IMR-90 (cell line): ENCODE measurements at regions not wholly inside any gene's neighbourhood (a gene's known extent, or its start where the extent isn't known, plus 50 kb on each side); places are given as distances from the start of the nearest gene placed in this dataset.
"Not testable (repeated sequence)": the region's sequence is repeated elsewhere in the genome, so short reads cannot be mapped to it uniquely, and the experiment has no call there.

Source experiments
- ATAC-seq: fragments of 200-7000 bp; cut with Tn5 transposase; 2 replicates; pipeline ENCODE4 v1.9.1; 2020; ENCODE audit warnings: low read depth, mild to moderate bottlenecking, moderate library complexity
- BruUV-seq: library from RNA; stranded (reverse); fragments of 400-500 nt; replicated peaks from 2 replicates; lab custom pipeline; 2021; lab: Mats Ljungman, UMichigan
- CTCF ChIA-PET: fragments of 300-600 bp; formaldehyde crosslinking; extraction: SDS; loops from one replicate; lab custom pipeline; 2021; ENCODE audit warnings: antibody characterized with exemption; lab: Yijun Ruan, JAX
- POLR2A ChIA-PET: fragments of 300-600 bp; sonication (Branson Sonifier 250); formaldehyde crosslinking; loops from one replicate; lab custom pipeline; 2022; ENCODE audit warnings: antibody characterized with exemption; ENCODE audit not compliant: unreplicated experiment; lab: Charles Lee
- DNase-seq: peaks from one replicate; pipeline ENCODE4 v3.0.0; 2013
- H2AFZ ChIP-seq: replicated peaks from 2 replicates; pipeline ENCODE3; 2013; ENCODE audit warnings: low read length, mild to moderate bottlenecking; ENCODE audit not compliant: poor library complexity
- H2AK5ac ChIP-seq: 2 replicates; pipeline ENCODE4 v1.6.1; 2013; ENCODE audit warnings: low read depth, low read length, inconsistent platforms
- H2AK9ac ChIP-seq: replicated peaks from 2 replicates; pipeline ENCODE3; 2013; ENCODE audit warnings: mild to moderate bottlenecking, low read depth, low read length, moderate library complexity; ENCODE audit not compliant: poor library complexity
- H2BK120ac ChIP-seq: 2 replicates; pipeline ENCODE4 v1.6.1; 2013; ENCODE audit warnings: low read depth, low read length, inconsistent platforms
- H2BK15ac ChIP-seq: 3 replicates; pipeline ENCODE4 v1.6.1; 2013; ENCODE audit warnings: low read depth, low read length, inconsistent platforms
- H2BK20ac ChIP-seq: 2 replicates; pipeline ENCODE4 v1.6.1; 2013; ENCODE audit warnings: low read depth, mild to moderate bottlenecking, inconsistent platforms, low read length, moderate library complexity
- H2BK5ac ChIP-seq: 2 replicates; pipeline ENCODE4 v1.6.1; 2013; ENCODE audit warnings: mild to moderate bottlenecking, low read depth, low read length, inconsistent platforms; ENCODE audit not compliant: poor library complexity, severe bottlenecking
- H3K14ac ChIP-seq: replicated peaks from 2 replicates; pipeline ENCODE4 v1.6.1; 2013; ENCODE audit warnings: low read depth, low read length, inconsistent platforms
- H3K18ac ChIP-seq: 2 replicates; pipeline ENCODE4 v1.6.1; 2013; ENCODE audit warnings: low read depth, low read length, control low read depth
- H3K23ac ChIP-seq: 2 replicates; pipeline ENCODE4 v1.6.1; 2013; ENCODE audit warnings: low read depth, low read length, inconsistent platforms
- H3K27ac ChIP-seq: 2 replicates; pipeline ENCODE4 v1.5.1; 2013; ENCODE audit warnings: mild to moderate bottlenecking, control low read depth, low read length; ENCODE audit not compliant: insufficient read depth
- H3K27me3 ChIP-seq: 2 replicates; pipeline ENCODE4 v1.6.1; 2013; ENCODE audit warnings: low read length; ENCODE audit not compliant: control insufficient read depth, insufficient read depth
- H3K36me3 ChIP-seq: 2 replicates; pipeline ENCODE4 v1.6.1; 2013; ENCODE audit warnings: low read length, mixed read lengths; ENCODE audit not compliant: control insufficient read depth, insufficient read depth
- H3K4ac ChIP-seq: 2 replicates; pipeline ENCODE4 v1.6.1; 2013; ENCODE audit warnings: low read depth, low read length, inconsistent platforms
- H3K4me1 ChIP-seq: 2 replicates; pipeline ENCODE4 v1.6.1; 2013; ENCODE audit warnings: low read length, mixed read lengths; ENCODE audit not compliant: control insufficient read depth, insufficient read depth
- H3K4me2 ChIP-seq: 2 replicates; pipeline ENCODE4 v1.6.1; 2013; ENCODE audit warnings: low read depth, mild to moderate bottlenecking, control low read depth, low read length, moderate library complexity
- H3K4me3 ChIP-seq: 2 replicates; pipeline ENCODE4 v1.5.1; 2013; ENCODE audit warnings: low read depth, mild to moderate bottlenecking, control low read depth, low read length, moderate library complexity; ENCODE audit not compliant: insufficient read depth
- H3K56ac ChIP-seq: 2 replicates; pipeline ENCODE4 v1.6.1; 2013; ENCODE audit warnings: low read length, inconsistent platforms; ENCODE audit not compliant: insufficient read depth; ENCODE audit errors: extremely low read depth
- H3K79me1 ChIP-seq, 2 experiments: 2 replicates each; pipeline ENCODE4 v1.6.1; 2013; ENCODE audit warnings: low read length in 2 of 2, inconsistent platforms in 1 of 2, low read depth in 1 of 2
- H3K9ac ChIP-seq: 2 replicates; pipeline ENCODE4 v1.6.1; 2013; ENCODE audit warnings: low read depth, low read length, control low read depth
- H3K9me1 ChIP-seq: 2 replicates; pipeline ENCODE4 v1.6.1; 2013; ENCODE audit warnings: low read length, inconsistent platforms; ENCODE audit not compliant: insufficient read depth
- H3K9me3 ChIP-seq: 2 replicates; pipeline ENCODE4 v1.6.1; 2013; ENCODE audit warnings: low read length; ENCODE audit not compliant: control insufficient read depth, insufficient read depth
- H4K20me1 ChIP-seq: 2 replicates; pipeline ENCODE4 v1.6.1; 2013; ENCODE audit warnings: low read length, inconsistent platforms; ENCODE audit not compliant: insufficient read depth
- H4K5ac ChIP-seq: 2 replicates; pipeline ENCODE4 v1.6.1; 2013; ENCODE audit warnings: mild to moderate bottlenecking, low read depth, low read length, control low read depth
- H4K8ac ChIP-seq, 2 experiments: 2 replicates each; pipeline ENCODE4 v1.6.1; 2013; ENCODE audit warnings: low read depth in 2 of 2, low read length in 2 of 2, control low read depth in 1 of 2, inconsistent platforms in 1 of 2
- H4K91ac ChIP-seq: 2 replicates; pipeline ENCODE4 v1.6.1; 2013; ENCODE audit warnings: low read depth, low read length, inconsistent platforms; ENCODE audit not compliant: insufficient read depth
- CTCF ChIP-seq: conservative IDR thresholded peaks from 2 replicates; pipeline ENCODE4 v1.5.1; 2012; ENCODE audit warnings: mild to moderate bottlenecking, low read depth, low read length, improper control_type of control experiment
- WGBS, 2 experiments: methylation state at CpG; one replicate each; pipeline versions ENCODE4 v1.1.5 to v1.1.7; 2013; ENCODE audit warnings: missing lambda C conversion rate in 2 of 2; ENCODE audit not compliant: insufficient read length in 1 of 2; ENCODE audit errors: extremely low coverage in 2 of 2; 5-methylcytosine and 5-hydroxymethylcytosine counted together
- dilution Hi-C: fragments of 300-500 bp; cut with HindIII; formaldehyde crosslinking; loops from one replicate; pipeline ENCODE4 v1.14.3; 2018; ENCODE audit warnings: low sequenced_read_pairs; ENCODE audit not compliant: unreplicated experiment
- in situ Hi-C: fragments of 300-500 bp; cut with MboI; formaldehyde crosslinking; loops from 3 replicates; pipeline ENCODE4 v1.14.3; 2019; ENCODE audit warnings: low sequenced_read_pairs, inconsistent platforms, mixed read lengths
- intact Hi-C: fragments of 100-400 bp; cut with micrococcal nuclease; formaldehyde crosslinking; loops from 2 replicates; pipeline ENCODE4 v1.10.0; 2022

GRCh38 chr20:30356854-30357467, 900.5 kb upstream of the DEFB115 start:
- DNase-seq, H3K9me1 ChIP-seq, H3K9ac ChIP-seq, H4K8ac ChIP-seq, H3K27me3 ChIP-seq, H4K20me1 ChIP-seq, H3K36me3 ChIP-seq, H3K9me3 ChIP-seq, H3K79me1 ChIP-seq, H4K91ac ChIP-seq, H3K14ac ChIP-seq, H3K4me1 ChIP-seq, H2AK5ac ChIP-seq, H3K18ac ChIP-seq, dilution Hi-C loops, H3K56ac ChIP-seq, H3K4me2 ChIP-seq, intact Hi-C loops, ATAC-seq, H2BK5ac ChIP-seq, CTCF ChIA-PET, in situ Hi-C loops, BruUV-seq, H2BK15ac ChIP-seq, H3K4ac ChIP-seq, H3K23ac ChIP-seq, H2AK9ac ChIP-seq, H3K4me3 ChIP-seq, H2BK120ac ChIP-seq, H2BK20ac ChIP-seq, H2AFZ ChIP-seq, POLR2A ChIA-PET, H4K5ac ChIP-seq, H3K27ac ChIP-seq: not testable (repeated sequence)
- TF ChIP-seq CTCF: peak; percentile 34
- no CpG with 5 or more reads among the region's 2 CpGs for WGBS, 2 experiments

DNA sequence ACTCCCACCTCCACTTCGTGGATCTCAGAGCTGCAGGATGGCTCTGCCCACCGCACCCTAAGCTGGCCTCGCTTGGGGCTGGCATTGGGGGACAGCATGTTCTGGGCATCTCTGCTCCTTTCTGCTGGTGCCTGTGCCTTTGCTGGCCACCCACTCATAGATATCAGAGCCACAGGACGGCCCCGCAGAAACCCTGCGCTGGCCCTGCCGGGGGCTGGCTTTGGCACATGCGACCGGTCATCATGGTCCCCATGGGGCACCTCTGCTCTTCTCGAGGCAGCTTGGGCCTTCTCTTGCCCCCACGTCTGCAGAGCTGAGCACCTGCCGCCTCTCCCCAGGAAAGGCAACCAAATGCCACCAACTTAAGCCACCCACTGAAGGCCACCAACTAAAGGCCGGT, 895.7 kb upstream of the DEFB115 start:
- H2BK15ac ChIP-seq, H3K56ac ChIP-seq, H2BK20ac ChIP-seq, H3K27ac ChIP-seq, H2AK9ac ChIP-seq, H3K36me3 ChIP-seq, intact Hi-C loops, H3K4me3 ChIP-seq, CTCF ChIA-PET, H4K8ac ChIP-seq, dilution Hi-C loops, H4K20me1 ChIP-seq, H2AK5ac ChIP-seq, H3K18ac ChIP-seq, H3K9me3 ChIP-seq, H3K79me1 ChIP-seq, POLR2A ChIA-PET, H3K9ac ChIP-seq, H3K14ac ChIP-seq, H3K9me1 ChIP-seq, ATAC-seq, in situ Hi-C loops, H4K91ac ChIP-seq, H4K5ac ChIP-seq, H2AFZ ChIP-seq, DNase-seq, H2BK120ac ChIP-seq, H3K27me3 ChIP-seq, H2BK5ac ChIP-seq, H3K4me1 ChIP-seq, H3K4me2 ChIP-seq, BruUV-seq, H3K23ac ChIP-seq, H3K4ac ChIP-seq: not testable (repeated sequence)
- WGBS, 2 experiments: no CpG with 5 or more reads among the region's 13 CpGs
